GM21528 (cell line): ENCODE measurements at regions not wholly inside any gene's neighbourhood (a gene's known extent, or its start where the extent isn't known, plus 50 kb on each side); places are given as distances from the start of the nearest gene placed in this dataset.
A peak's percentile ranks its signal among the peaks of the same experiment; 100 is the strongest.

Experiments
- ATAC-seq: cut with Tn5 transposase; IDR thresholded peaks from one replicate; pipeline ENCODE4 v1.9.1; 2021; ENCODE audit warnings: mild to moderate bottlenecking, moderate library complexity; ENCODE audit not compliant: unreplicated experiment, low FRiP score

GRCh38 chr16:73215678-73216377 is 167.9 kb upstream of the ZFHX3 start:
- ATAC-seq: no peak

DNA sequence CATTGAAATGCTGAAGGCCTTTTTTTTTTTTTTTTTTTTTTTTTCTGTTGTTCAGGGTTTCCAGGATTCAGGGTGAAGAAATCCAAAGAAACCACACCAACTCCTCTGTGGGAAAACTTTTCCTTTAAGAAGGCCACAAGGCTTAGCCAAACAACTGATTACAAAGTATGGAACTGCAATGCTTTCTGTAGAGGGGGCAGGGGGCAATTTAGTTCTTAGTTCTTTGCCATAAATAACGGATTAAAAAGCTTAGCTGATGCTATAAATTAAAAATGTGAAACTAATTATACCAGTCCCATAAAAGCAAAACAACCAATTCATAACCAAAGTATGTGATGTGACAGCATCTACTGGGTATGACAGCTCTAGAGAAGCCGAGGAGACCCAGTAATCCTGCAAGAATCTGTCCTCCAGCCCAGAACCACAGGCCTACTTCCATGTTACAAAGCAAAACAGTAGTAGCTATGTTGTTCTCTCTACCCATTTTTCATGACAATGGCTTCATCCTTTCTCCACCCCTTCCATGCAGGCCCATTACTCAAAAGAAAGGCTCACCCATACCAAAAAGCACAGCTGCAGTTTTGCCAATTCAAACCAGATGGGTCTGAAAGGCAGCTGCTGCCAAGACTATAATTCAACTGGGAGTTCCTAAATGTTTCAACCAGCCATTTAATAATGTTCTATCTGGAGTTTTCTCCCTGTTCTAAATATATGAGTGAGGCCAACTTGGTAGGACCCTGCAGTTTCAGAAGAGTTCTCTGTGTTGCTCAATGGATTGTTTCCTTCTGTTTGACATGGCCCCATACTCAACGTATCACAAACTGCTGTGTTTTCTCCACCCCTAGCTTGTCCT is 167.1 kb upstream of the ZFHX3 start:
- no peak for ATAC-seq

DNA sequence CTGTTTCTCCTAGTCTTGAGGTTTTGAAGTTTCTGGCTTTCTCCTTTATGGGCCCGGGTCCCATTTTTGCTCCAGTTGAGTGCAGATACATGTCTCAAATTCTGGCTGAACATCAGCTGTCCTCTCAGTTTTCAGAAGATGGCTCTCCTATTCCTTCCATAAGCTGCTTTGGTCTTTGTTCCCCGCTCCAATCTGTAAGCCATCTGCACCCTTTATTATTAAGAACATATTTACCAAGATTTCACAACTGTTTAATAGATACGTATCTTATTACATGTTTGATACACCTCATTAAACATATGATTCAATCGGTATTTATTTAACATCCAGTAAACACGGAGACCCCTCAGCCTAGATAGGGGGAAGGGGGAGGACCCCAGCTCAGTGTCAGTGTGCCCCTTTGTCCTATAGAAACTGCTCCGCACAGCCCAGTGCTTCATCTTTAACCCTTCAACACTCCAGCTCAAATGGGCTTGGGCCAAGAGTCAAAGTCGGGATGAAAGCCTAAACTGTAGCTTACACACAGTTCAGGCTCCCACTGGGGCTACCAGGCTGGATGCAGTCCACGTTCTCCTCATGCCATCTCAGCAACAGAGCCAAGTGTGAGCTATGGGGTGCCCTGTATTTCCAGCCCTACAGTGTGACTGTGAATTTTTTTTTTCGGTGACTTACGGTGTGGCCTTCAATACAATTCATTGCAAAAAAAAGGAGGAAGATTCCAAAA is 166.0 kb upstream of the ZFHX3 start:
- no peak for ATAC-seq

DNA sequence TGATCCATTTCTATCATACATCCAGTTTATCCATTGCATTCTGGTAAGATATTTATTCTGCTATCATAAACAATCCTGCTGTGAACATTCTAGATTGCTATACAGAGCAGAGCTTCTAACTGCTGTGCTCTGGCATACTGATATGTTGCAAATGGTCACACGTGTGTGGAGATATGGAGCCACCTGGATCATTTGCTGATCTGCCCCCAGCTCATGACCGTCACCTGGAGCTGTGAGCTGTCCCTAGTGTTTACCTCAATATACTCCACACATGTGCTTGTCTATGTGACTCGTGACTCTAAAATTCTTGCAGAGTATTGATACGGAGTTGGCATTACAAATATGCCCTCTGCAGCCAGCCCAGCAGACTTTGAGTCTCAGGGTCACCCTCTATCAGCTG is 164.5 kb upstream of the ZFHX3 start:
- no peak for ATAC-seq

DNA sequence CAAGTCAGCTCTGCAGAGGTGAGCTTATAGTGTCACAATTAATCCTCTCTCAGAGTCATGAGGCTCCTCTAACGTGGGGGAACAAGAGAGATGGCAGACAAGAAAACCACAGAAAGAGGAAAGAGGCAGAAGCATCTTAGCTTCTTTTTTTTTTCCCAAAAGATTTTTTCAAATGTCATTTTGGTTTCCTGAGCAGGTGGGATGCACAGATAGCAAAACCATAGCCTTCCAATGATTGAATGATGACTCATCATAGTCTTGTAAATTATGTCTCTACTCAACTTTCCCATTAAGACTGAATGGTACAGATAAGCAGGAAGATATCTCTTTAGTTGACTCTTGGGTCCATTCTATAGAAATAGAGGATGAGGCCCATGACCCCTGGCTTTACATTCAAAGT is 162.8 kb upstream of the ZFHX3 start:
- no peak for ATAC-seq

GRCh38 chr16:73210084-73210483 is 162.2 kb upstream of the ZFHX3 start:
- no peak for ATAC-seq

DNA sequence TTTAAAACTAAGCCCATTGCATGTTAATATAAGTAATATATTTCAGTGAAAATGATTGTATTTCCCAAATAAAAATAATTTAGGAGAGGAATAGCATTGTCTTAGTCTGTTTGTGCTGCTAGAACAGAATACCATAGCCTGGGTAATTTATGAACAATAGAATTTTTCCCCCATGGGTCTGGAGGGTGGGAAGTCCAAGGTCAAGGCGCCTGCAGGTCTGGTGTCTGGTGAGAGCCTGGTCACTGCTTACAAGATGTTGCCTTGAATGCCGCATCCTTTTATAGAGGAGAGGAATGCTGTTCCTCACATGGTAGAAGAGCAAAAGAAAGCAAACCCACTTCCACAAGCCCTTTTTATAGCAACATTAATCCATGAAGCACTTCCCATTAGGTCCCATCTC is 161.3 kb upstream of the ZFHX3 start:
- no peak for ATAC-seq

DNA sequence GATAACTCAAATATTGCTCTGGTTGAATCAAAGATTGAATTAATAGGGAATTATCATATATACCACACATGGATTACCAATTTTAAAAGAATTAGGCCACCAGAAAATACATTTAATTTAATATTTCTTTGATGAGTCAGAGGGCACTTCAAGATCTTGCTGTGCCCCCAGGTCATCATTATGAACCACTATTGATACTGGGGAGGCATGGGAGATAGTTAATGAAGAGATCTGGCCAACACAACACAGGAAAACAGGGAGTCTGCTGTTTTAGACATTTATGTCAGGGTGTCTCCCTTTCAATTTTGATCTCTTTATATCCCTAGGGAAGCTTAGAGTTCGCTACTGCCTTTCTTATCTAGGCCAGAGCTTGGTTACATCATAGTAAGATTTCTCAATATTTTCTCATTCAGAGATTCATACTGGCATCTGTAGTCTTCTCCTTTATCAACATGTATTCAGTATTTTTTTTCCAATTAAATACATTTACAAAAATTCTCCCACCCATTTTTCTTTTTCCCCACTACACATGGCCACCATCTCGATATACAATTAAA is 158.3 kb upstream of the ZFHX3 start:
- ATAC-seq: no peak

- ATAC-seq: no peak
These were observed 157.4 kb upstream of the ZFHX3 start for GRCh38 chr16:73205153-73205886.

DNA sequence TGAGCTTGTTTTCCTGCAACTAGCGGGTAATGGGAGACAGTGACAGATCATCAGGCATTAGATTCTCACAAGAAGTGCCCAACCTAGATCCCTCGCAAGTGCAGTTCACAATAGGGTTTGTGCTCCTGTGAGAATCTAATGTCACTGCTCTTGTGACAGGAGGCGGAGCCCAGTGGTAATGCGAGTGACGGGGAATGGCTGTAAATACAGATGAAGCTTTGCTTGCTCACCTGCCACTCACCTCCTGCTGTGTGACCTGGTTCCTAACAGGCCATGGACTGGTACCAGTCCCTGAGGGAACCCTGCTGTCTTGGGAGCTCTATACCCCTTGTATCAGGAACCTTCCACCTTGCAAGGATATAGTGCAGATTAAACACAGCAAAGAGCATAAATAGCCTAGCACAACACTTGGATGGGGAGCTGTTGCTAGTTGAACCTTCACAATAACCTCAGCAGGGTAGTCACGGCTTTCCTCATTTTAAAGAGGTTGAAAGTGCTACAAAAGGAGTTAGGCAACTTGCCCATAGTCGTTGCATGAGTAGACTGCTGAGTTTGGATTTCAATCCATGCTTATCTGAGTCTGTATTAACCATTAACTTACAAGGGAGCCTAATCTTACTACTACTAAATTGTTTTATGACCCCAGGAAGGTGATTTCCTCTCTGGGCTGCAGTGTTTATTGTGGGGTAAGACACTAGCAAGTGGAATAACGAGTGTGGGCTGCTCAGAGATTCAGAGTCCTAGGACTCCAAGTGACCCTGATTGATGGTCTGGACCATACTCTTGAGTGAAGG is 156.6 kb upstream of the ZFHX3 start:
- ATAC-seq: no peak

DNA sequence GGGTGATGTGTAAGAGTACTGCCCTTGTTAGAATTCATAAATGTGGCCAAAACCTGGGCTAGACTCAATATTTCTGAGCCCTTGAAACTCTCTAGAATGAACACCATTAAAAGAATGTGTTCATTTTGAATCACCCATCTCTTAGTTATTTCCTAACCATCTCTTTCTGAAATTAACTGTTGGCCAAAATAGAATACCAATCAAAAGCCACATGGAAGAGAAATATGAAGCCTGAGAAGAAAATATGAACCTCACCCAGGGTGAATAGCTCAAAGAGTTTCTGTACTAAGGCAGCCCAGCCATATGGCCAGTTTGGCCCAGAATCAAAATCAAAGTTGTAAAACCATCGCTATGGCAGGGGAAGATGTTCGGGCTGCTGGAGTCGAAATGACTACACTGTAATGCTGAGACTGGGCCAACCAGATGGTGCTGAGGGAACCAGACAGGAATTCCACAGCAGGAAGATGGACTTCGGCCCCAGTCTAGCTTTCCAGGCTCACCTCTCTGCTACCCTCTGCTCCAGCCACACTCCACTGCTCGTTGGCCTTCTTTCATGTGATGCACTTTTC is 154.3 kb upstream of the ZFHX3 start:
- no peak for ATAC-seq

DNA sequence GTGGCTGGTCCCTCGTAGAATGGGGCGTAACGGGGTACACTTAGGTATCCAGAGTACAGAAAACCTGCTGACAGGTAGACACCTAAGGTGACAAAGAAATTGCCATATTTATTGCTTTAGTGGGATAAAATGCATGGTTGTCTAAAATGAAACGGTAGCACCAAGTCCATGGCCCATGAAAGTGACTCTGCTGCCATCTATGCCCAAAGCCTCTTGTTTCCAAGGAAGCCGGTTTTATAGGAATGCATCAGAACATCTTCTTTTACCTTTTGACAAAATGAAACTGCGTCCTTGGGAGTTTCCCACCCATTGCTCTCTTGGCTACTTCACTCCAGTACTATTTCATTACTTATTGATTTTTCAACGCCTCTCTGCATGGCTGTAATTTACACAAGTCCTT is 151.3 kb upstream of the ZFHX3 start:
- ATAC-seq: no peak

- ATAC-seq: no peak
These were observed 150.6 kb upstream of the ZFHX3 start for GRCh38 chr16:73198481-73198880.

DNA sequence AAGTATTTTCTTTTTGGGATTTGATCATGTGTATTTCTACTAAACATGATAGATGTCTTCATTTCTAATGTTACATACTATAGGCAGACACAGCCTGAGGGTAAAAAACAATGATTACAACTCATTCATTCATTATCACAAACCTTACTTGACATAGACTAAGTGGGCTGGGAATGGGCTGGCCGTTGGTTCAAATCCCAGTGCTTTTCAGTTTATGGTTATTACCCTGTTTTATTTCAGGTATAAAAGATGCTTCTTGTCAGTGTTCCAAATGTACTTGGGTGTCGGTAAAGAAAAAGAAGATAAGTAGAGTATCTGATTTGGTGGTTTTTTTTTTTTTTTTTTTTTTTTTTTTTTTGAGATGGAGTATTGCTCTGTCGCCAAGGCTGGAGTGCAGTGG is 149.7 kb upstream of the ZFHX3 start:
- ATAC-seq: no peak

DNA sequence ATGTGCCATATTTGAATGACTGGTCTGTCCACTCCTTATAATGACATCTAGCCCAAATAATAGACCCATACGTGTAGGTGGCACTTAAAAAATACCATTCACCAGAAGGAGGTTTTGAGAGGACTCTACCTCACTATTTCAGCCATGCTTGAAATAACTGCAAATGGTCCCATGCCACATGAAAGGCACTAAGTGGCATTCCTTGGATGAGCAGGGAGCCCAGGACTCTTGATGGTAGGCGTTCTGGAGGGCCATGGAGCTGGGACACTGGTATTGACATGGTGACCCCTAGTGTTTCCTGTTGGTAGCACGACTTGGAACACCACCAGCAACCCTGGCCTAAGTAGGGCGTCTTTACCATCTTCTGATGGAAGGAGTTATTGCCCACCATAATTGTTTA is 148.7 kb upstream of the ZFHX3 start:
- ATAC-seq: peak; percentile 86

- ATAC-seq: no peak
These were observed 145.5 kb upstream of the ZFHX3 start for GRCh38 chr16:73193464-73193863.

DNA sequence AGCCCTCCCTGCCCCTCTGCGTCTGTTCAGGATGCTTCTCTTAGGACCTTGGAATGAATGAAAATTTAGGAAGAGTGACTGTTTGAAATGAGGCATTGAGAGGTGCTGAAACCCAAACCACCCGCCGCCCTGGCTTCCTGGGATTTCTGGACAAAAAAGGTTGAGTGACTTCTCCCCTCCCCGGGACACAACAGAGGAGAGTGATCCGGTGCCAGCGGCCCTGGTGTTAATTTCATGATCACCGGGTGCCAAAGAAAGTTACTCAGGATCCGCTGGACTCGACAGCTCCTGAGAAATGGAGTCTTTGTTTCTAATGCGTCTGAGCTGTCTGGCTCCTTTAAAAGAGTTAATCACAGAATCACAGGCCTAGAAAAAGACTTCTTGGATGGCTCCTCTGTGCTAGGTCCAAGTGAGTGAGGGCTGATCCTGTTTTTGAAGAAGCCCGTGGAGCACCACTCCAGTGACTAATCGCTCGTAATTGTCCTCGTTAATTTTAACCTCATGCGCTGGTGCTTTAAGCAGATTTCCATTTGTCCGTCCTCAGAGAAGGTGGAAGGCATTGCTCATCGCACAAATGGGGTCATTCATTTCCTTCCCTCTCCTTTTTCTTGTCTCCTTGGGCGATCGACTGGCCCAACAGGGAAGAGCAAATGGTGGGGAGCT is 144.4 kb upstream of the ZFHX3 start:
- no peak for ATAC-seq

DNA sequence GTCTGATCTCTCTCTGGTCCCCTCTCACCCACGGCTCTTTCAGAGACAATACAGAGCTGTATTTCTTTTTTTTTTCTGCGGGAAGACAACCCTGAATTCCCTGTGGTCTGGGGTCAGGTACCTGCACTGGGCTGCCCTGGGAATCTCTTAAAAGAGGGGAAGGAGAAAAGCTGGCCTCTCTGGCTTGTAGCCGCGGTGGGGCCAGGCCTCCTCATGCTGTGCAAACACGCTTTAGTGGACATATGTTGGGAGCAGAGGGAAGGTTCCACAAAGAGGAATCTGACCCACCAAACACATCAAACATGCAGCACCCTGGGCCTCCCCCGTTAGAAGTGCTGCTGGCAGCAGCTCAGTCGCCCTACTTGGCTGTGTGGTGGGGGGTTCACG is 143.7 kb upstream of the ZFHX3 start:
- no peak for ATAC-seq
